HCT116 (cell line): ENCODE measurements at regions not wholly inside any gene's neighbourhood (a gene's known extent, or its start where the extent isn't known, plus 50 kb on each side); places are given as distances from the start of the nearest gene placed in this dataset.
"Not testable (repeated sequence)": the region's sequence is repeated elsewhere in the genome, so short reads cannot be mapped to it uniquely, and the experiment has no call there.

ENCODE experiments used
- ATAC-seq: fragments of 200-7000 bp; cut with Tn5 transposase; 2 replicates; pipeline ENCODE4 v1.9.1; 2020; ENCODE audit warnings: mild to moderate bottlenecking, moderate library complexity
- BruUV-seq: library from RNA; stranded (reverse); fragments of 400-500 nt; replicated peaks from 2 replicates; lab custom pipeline; 2021; lab: Mats Ljungman, UMichigan
- CTCF ChIA-PET: fragments of 300-600 bp; sonication (Branson Sonifier 250); formaldehyde crosslinking; loops from one replicate; lab custom pipeline; 2021; ENCODE audit warnings: antibody characterized with exemption; lab: Charles Lee
- POLR2A ChIA-PET: fragments of 300-600, 350-600 bp; sonication (Branson Sonifier 250); formaldehyde crosslinking; loops from one replicate; lab custom pipeline; 2021; ENCODE audit warnings: antibody characterized with exemption; lab: Charles Lee
- RAD21 ChIA-PET, 2 experiments: fragments of 300-600 bp; sonication (Branson Sonifier 250); formaldehyde crosslinking; loops; one replicate each; lab custom pipeline; 2023; ENCODE audit warnings: low total read pairs in 2 of 2; ENCODE audit not compliant: uncharacterized antibody in 2 of 2, unreplicated experiment in 2 of 2, low non-redundant PET in 1 of 2; lab: Charles Lee
- DNase-seq: peaks from one replicate; pipeline ENCODE4 v3.0.0-alpha.2; 2010; ENCODE audit warnings: low read depth, low spot score
- H2AFZ ChIP-seq: fragments of 200-600 bp; shearing (Covaris generic), sonication (generic); 2 replicates; pipeline ENCODE4 v1.6.1; 2017; ENCODE audit warnings: low read depth, mixed run types, mixed read lengths, antibody characterized with exemption, low read length; ENCODE audit not compliant: poor library complexity, severe bottlenecking
- H3K27ac ChIP-seq: 2 replicates; pipeline ENCODE4 v1.5.1; 2012; ENCODE audit warnings: low read depth, low read length
- H3K27me3 ChIP-seq: fragments of 200-600 bp; sonication (generic); 2 replicates; pipeline ENCODE4 v1.6.1; 2016; ENCODE audit warnings: mixed run types, low read length, mixed read lengths; ENCODE audit not compliant: insufficient read depth
- H3K36me3 ChIP-seq, 2 experiments: fragments of 200-500 bp in 1 of 2; fragments of 200-600 bp in 1 of 2; sonication (Bioruptor generic) in 1 of 2; sonication (generic) in 1 of 2; 2 replicates each; pipeline versions ENCODE4 v1.5.1 to v1.6.1; 2014 to 2016; ENCODE audit warnings: low read length in 2 of 2, inconsistent platforms in 1 of 2, mixed read lengths in 1 of 2, mixed run types in 1 of 2; ENCODE audit not compliant: insufficient read depth in 2 of 2, control insufficient read depth in 1 of 2
- H3K4me1 ChIP-seq, 2 experiments: fragments of 200-600 bp in 1 of 2; sonication (generic) in 1 of 2; 2 replicates each; pipeline versions ENCODE4 v1.5.1 to v1.6.1; 2012 to 2017; ENCODE audit warnings: low read length in 2 of 2, inconsistent platforms in 1 of 2, mild to moderate bottlenecking in 1 of 2, mixed read lengths in 1 of 2, mixed run types in 1 of 2, moderate library complexity in 1 of 2; ENCODE audit not compliant: insufficient read depth in 2 of 2, control insufficient read depth in 1 of 2
- H3K4me2 ChIP-seq: fragments of 200-600 bp; sonication (generic); 2 replicates; pipeline ENCODE4 v1.6.1; 2017; ENCODE audit warnings: mixed run types, low read length, mixed read lengths
- H3K4me3 ChIP-seq, 2 experiments: fragments of 200-600 bp in 1 of 2; sonication (generic) in 1 of 2; replicated peaks in 1 of 2; 2 replicates each; pipeline ENCODE4 v1.5.1; 2011 to 2016; ENCODE audit warnings: low read length in 2 of 2, control low read depth in 1 of 2, low read depth in 1 of 2, mild to moderate bottlenecking in 1 of 2, mixed read lengths in 1 of 2, mixed run types in 1 of 2
- H3K79me2 ChIP-seq: fragments of 200-600 bp; sonication (generic); 2 replicates; pipeline ENCODE4 v1.6.1; 2017; ENCODE audit warnings: mild to moderate bottlenecking, mixed run types, low read length, moderate library complexity, mixed read lengths; ENCODE audit not compliant: insufficient read depth
- H3K9ac ChIP-seq: fragments of 200-600 bp; sonication (generic); 2 replicates; pipeline ENCODE4 v1.6.1; 2016; ENCODE audit warnings: low read length, mixed read lengths
- H3K9me2 ChIP-seq: fragments of 200-600 bp; sonication (generic), shearing (Covaris generic); 2 replicates; pipeline ENCODE4 v1.6.1; 2017; ENCODE audit warnings: mixed run types, mild to moderate bottlenecking, moderate library complexity; ENCODE audit not compliant: insufficient read depth
- H3K9me3 ChIP-seq, 2 experiments: fragments of 200-500 bp in 1 of 2; fragments of 200-600 bp in 1 of 2; sonication (Bioruptor generic) in 1 of 2; sonication (generic) in 1 of 2; 2 replicates each; pipeline ENCODE4 v1.6.1; 2014 to 2017; ENCODE audit warnings: low read length in 2 of 2, mixed read lengths in 2 of 2, inconsistent platforms in 1 of 2, low read depth in 1 of 2, mild to moderate bottlenecking in 1 of 2, mixed run types in 1 of 2, moderate library complexity in 1 of 2; ENCODE audit not compliant: control insufficient read depth in 1 of 2, insufficient read depth in 1 of 2
- H4K20me1 ChIP-seq: fragments of 200-600 bp; sonication (generic), shearing (Covaris generic); 2 replicates; pipeline ENCODE4 v1.6.1; 2017; ENCODE audit warnings: mixed run types, mild to moderate bottlenecking, moderate library complexity; ENCODE audit not compliant: insufficient read depth
- CEBPB ChIP-seq: IDR thresholded peaks from 2 replicates; pipeline ENCODE4 v1.6.1; 2012; ENCODE audit warnings: low read depth
- POLR2A ChIP-seq: IDR thresholded peaks from 2 replicates; pipeline ENCODE4 v1.7.0; 2011; ENCODE audit warnings: borderline replicate concordance; ENCODE audit not compliant: insufficient read depth, insufficient read length; ENCODE audit errors: extremely low read depth
- ZFX ChIP-seq: fragments of 450-650 bp; IDR thresholded peaks from 2 replicates; pipeline ENCODE4 v1.6.1; 2017
- ZNF274 ChIP-seq: fragments of 200-500 bp; sonication (Bioruptor generic); IDR thresholded peaks from 2 replicates; pipeline ENCODE4 v1.6.1; 2014; ENCODE audit warnings: mild to moderate bottlenecking, low read depth, low read length, inconsistent platforms
- intact Hi-C: fragments of 100-400 bp; cut with micrococcal nuclease; formaldehyde crosslinking; loops from 2 replicates; pipeline ENCODE4 v1.10.0; 2022

DNA sequence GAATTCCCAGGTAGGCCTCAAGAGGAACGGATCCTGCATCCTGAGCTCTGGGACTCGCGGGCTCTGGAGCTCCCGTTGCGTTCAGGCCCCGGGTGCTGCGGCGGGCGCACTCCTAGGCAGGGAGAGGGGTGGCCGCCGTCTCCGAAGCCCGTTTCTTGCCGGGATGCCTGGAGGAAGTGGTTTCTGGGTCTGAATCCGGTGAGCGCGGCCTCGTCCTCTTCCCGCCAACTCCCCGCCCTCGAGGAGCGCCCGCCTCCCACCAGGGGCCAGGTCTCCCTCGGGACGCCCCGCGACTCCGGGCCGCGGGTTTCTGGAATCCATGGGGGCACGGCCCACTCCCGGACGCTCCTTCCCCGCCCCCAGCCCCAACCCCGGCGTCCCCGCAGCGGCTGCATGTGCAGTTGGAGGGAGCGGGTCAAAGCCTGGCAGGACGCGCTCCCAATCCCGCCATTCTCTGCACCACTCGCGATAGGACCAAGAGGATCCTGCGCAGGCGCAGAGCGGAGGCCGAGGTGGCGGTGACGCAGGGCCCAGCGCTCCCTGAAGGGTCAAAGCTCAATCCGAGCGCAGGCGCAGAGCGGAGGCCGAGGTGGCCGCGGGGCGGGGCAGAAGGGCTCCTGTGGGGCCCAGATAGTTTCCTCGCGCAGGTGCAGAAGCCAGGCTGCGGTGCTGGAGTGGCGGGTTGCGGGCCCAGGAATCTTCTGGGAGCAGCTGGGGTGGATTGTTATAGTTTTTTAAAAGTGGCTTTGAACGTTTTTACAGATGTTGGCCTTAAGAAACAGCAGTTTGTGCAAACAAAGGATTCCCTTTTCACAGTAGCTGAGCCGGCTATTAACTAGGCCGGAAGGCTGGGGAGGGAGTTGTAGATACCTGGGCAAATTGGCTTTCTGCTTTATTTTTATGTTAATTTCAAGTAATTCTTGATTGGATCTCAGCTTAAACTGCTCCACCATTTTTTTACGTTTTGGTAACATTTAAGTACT lies 796.4 kb downstream of the AACS start:
- Histone ChIP-seq H3K9me2 (no peaks in the 10 kb centered on the region), H4K20me1 (no peaks in the 10 kb centered on the region), H3K4me1 (no peaks in the 10 kb centered on the region), H3K9me3 (no peaks in the 10 kb centered on the region; a peak in 2 of 4 replicates), H3K79me2 (no peaks in the 10 kb centered on the region), H2AFZ (no peak overlapping the region), H3K9ac (no peak overlapping the region), H3K4me3 (no peak overlapping the region), H3K27ac (no peak overlapping the region), H3K27me3 (no peaks in the 10 kb centered on the region), H3K36me3 (no peaks in the 10 kb centered on the region), H3K4me2 (no peak overlapping the region)
- DNase-seq (no peak), ATAC-seq (no peak)
- no peak for TF ChIP-seq ZNF274
- no peak for TF ChIP-seq CEBPB
- TF ChIP-seq POLR2A, result no peak
- TF ChIP-seq ZFX, result no peak
- ChIA-PET POLR2A (no interaction called here), RAD21 (no interaction called here), CTCF (no interaction called here)
- intact Hi-C loops, result no loop called here
- no TSS peak for BruUV-seq

- ATAC-seq, H3K27me3 ChIP-seq, POLR2A ChIA-PET, RAD21 ChIA-PET, H3K4me2 ChIP-seq, H3K4me3 ChIP-seq, BruUV-seq, CTCF ChIA-PET, H3K9me2 ChIP-seq, H3K9me3 ChIP-seq, H3K27ac ChIP-seq, H2AFZ ChIP-seq, H3K4me1 ChIP-seq, intact Hi-C loops, DNase-seq, H3K9ac ChIP-seq, H3K79me2 ChIP-seq, H4K20me1 ChIP-seq, H3K36me3 ChIP-seq: not testable (repeated sequence)
Observed at GRCh38 chr12:125865236-125865635, 800.0 kb downstream of the AACS start.
